Panc1 (cell line): ENCODE measurements at regions not wholly inside any gene's neighbourhood (a gene's known extent, or its start where the extent isn't known, plus 50 kb on each side); places are given as distances from the start of the nearest gene placed in this dataset.

Source experiments
- ATAC-seq: fragments of 200-7000 bp; cut with Tn5 transposase; 2 replicates; pipeline ENCODE4 v1.9.1; 2020; ENCODE audit warnings: mild to moderate bottlenecking, moderate library complexity
- BruUV-seq: library from RNA; stranded (reverse); fragments of 400-500 nt; replicated peaks from 2 replicates; lab custom pipeline; 2021; lab: Mats Ljungman, UMichigan
- CTCF ChIA-PET: fragments of 300-600 bp; sonication (Branson Sonifier 250); formaldehyde crosslinking; loops from one replicate; lab custom pipeline; 2022; ENCODE audit warnings: antibody characterized with exemption; lab: Charles Lee
- POLR2A ChIA-PET: fragments of 300-600 bp; sonication (Branson Sonifier 250); formaldehyde crosslinking; loops from one replicate; lab custom pipeline; 2022; ENCODE audit warnings: antibody characterized with exemption; lab: Charles Lee
- DNase-seq: peaks from one replicate; pipeline ENCODE4 v3.0.0-alpha.2; 2010; ENCODE audit warnings: low read depth, low spot score
- H3K27ac ChIP-seq: 2 replicates; pipeline ENCODE4 v1.5.1; 2011; ENCODE audit warnings: mild to moderate bottlenecking, low read length, inconsistent platforms
- H3K27me3 ChIP-seq: fragments of 200-500 bp; sonication (Bioruptor generic); 2 replicates; pipeline ENCODE4 v1.6.0; 2014; ENCODE audit warnings: low read length, inconsistent platforms; ENCODE audit not compliant: control insufficient read depth, insufficient read depth
- H3K36me3 ChIP-seq: fragments of 200-500 bp; sonication (Bioruptor generic); 2 replicates; pipeline ENCODE4 v1.5.1; 2014; ENCODE audit warnings: inconsistent platforms, mild to moderate bottlenecking, low read length, moderate library complexity; ENCODE audit not compliant: control insufficient read depth, insufficient read depth
- H3K4me1 ChIP-seq: 2 replicates; pipeline ENCODE4 v1.5.1; 2011; ENCODE audit warnings: inconsistent platforms, mild to moderate bottlenecking, low read length, moderate library complexity; ENCODE audit not compliant: control insufficient read depth, insufficient read depth
- H3K4me3 ChIP-seq, 2 experiments: 2 replicates each; pipeline ENCODE4 v1.5.1; 2011 to 2012; ENCODE audit warnings: low read depth in 2 of 2, low read length in 2 of 2, mild to moderate bottlenecking in 2 of 2, inconsistent platforms in 1 of 2, moderate library complexity in 1 of 2
- H3K9me3 ChIP-seq: fragments of 200-500 bp; sonication (Bioruptor generic); 2 replicates; pipeline ENCODE4 v1.5.1; 2014; ENCODE audit warnings: low read depth, mild to moderate bottlenecking, inconsistent platforms, low read length, moderate library complexity; ENCODE audit not compliant: control insufficient read depth, insufficient read depth
- POLR2AphosphoS5 ChIP-seq: IDR thresholded peaks from 2 replicates; pipeline ENCODE4 v1.6.1; 2012; ENCODE audit warnings: mild to moderate bottlenecking, low read depth, low read length, moderate library complexity
- REST ChIP-seq, 2 experiments: IDR thresholded peaks; 2 replicates each; pipeline ENCODE4 v1.6.1; 2011 to 2012; ENCODE audit warnings: low read depth in 2 of 2, control low read depth in 1 of 2, low read length in 1 of 2, mild to moderate bottlenecking in 1 of 2, moderate library complexity in 1 of 2; ENCODE audit not compliant: insufficient read depth in 1 of 2
- SIN3A ChIP-seq: IDR thresholded peaks from 2 replicates; pipeline ENCODE4 v1.6.1; 2012; ENCODE audit warnings: low read depth, mild to moderate bottlenecking, low read length, moderate library complexity, borderline replicate concordance; ENCODE audit not compliant: insufficient read depth
- TCF7L2 ChIP-seq: IDR thresholded peaks from 2 replicates; pipeline ENCODE4 v1.6.1; 2011; ENCODE audit warnings: mild to moderate bottlenecking, low read depth, low read length, inconsistent platforms
- in situ Hi-C: cut with HindIII; loops from 2 replicates; pipeline ENCODE4 v1.10.0; 2016; ENCODE audit warnings: low sequenced_read_pairs, low pct_unique_long_range_greater_than_20kb
- intact Hi-C: fragments of 100-400 bp; cut with micrococcal nuclease; formaldehyde crosslinking; loops from one replicate; pipeline ENCODE4 v1.10.0; 2022; ENCODE audit not compliant: unreplicated experiment
- TF ChIP-seq, protein P1 (sequence below): fragments of 450-650 bp; IDR thresholded peaks from 2 replicates; pipeline ENCODE4 v1.5.1; 2017; ENCODE audit warnings: mild to moderate bottlenecking

- no TSS peak for BruUV-seq
- CTCF ChIA-PET, result no interaction called here
- intact Hi-C loops, result no loop called here
- H3K4me3 ChIP-seq, result no peak overlapping the region
- DNase-seq (no peak), ATAC-seq (no peak)
- H3K36me3 ChIP-seq, result no peaks in the 10 kb centered on the region
- no peaks in the 10 kb centered on the region for H3K9me3 ChIP-seq
- no peaks in the 10 kb centered on the region for H3K4me1 ChIP-seq
- in situ Hi-C loops, result no loop called here
- no peak for TF ChIP-seq SIN3A
- no peak for TF ChIP-seq REST (IDR thresholded peaks at IDR 0.05; ENCODE audit: insufficient read depth in 1 of 2, low read depth in 2 of 2, low read length in 1 of 2)
- no peak for TF ChIP-seq TCF7L2
- TF ChIP-seq, protein P1, sequence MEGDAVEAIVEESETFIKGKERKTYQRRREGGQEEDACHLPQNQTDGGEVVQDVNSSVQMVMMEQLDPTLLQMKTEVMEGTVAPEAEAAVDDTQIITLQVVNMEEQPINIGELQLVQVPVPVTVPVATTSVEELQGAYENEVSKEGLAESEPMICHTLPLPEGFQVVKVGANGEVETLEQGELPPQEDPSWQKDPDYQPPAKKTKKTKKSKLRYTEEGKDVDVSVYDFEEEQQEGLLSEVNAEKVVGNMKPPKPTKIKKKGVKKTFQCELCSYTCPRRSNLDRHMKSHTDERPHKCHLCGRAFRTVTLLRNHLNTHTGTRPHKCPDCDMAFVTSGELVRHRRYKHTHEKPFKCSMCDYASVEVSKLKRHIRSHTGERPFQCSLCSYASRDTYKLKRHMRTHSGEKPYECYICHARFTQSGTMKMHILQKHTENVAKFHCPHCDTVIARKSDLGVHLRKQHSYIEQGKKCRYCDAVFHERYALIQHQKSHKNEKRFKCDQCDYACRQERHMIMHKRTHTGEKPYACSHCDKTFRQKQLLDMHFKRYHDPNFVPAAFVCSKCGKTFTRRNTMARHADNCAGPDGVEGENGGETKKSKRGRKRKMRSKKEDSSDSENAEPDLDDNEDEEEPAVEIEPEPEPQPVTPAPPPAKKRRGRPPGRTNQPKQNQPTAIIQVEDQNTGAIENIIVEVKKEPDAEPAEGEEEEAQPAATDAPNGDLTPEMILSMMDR, result no peak
- TF ChIP-seq POLR2AphosphoS5, result no peak
- no peak overlapping the region for H3K27ac ChIP-seq
- POLR2A ChIA-PET, result interaction anchor here (0.5 kb wide), 1 partner anchor 188 kb away, joined by 3 read pairs; no protein-coding TSS in a partner anchor
- H3K27me3 ChIP-seq, result no peaks in the 10 kb centered on the region
These were observed 234.2 kb downstream of the NFKBIZ start for GRCh38 chr3:102083473-102083872.

- intact Hi-C loops, result no loop called here
- ChIA-PET CTCF (no interaction called here), POLR2A (interaction anchor here (0.5 kb wide), 1 partner anchor 188 kb away, joined by 3 read pairs; no protein-coding TSS in a partner anchor)
- Histone ChIP-seq H3K4me1 (no peaks in the 10 kb centered on the region), H3K27ac (no peak overlapping the region), H3K36me3 (no peaks in the 10 kb centered on the region), H3K4me3 (no peak overlapping the region), H3K9me3 (no peaks in the 10 kb centered on the region), H3K27me3 (no peaks in the 10 kb centered on the region)
- no peak for DNase-seq
- BruUV-seq, result no TSS peak
- ATAC-seq, result no peak
- in situ Hi-C loops, result no loop called here
- no peak for TF ChIP-seq TCF7L2
- TF ChIP-seq, protein P1, result no peak
- TF ChIP-seq SIN3A, result no peak
- no peak for TF ChIP-seq POLR2AphosphoS5
These were observed 234.7 kb downstream of the NFKBIZ start for GRCh38 chr3:102084006-102084405.
